ENCODE measurements at regions not wholly inside any gene's neighbourhood (a gene's known extent, or its start where the extent isn't known, plus 50 kb on each side); places are given as distances from the start of the nearest gene placed in this dataset.

GRCh38 chr1:189499736-189500135, 977.9 kb downstream of the BRINP3 start:
- Mint-ChIP-seq H3K4me3 (no peak overlapping the region), H3K36me3 (ENCODE audit: low read depth) (no peaks in the 10 kb centered on the region), H3K9me3 (peaks cover 20% of the 10 kb centered on the region), H3K27me3 (no peaks in the 10 kb centered on the region), H3K27ac (no peak overlapping the region), H3K4me1 (ENCODE audit: low read depth) (no peaks in the 10 kb centered on the region)
- intact Hi-C loops (cut with micrococcal nuclease): no loop called here

GRCh38 chr1:189500778-189501177, 976.9 kb downstream of the BRINP3 start:
- H3K27ac Mint-ChIP-seq: no peak overlapping the region
- no peaks in the 10 kb centered on the region for H3K27me3 Mint-ChIP-seq
- no peaks in the 10 kb centered on the region for H3K36me3 Mint-ChIP-seq (ENCODE audit: low read depth)
- H3K4me3 Mint-ChIP-seq: no peak overlapping the region
- intact Hi-C loops (cut with micrococcal nuclease): no loop called here
- peaks cover 26% of the 10 kb centered on the region for H3K9me3 Mint-ChIP-seq
- no peaks in the 10 kb centered on the region for H3K4me1 Mint-ChIP-seq (ENCODE audit: low read depth)

GRCh38 chr1:189510827-189511226, 966.8 kb downstream of the BRINP3 start:
- H3K4me1 Mint-ChIP-seq (ENCODE audit: low read depth): no peaks in the 10 kb centered on the region
- H3K9me3 Mint-ChIP-seq: peaks cover 39% of the 10 kb centered on the region
- no peak overlapping the region for H3K4me3 Mint-ChIP-seq
- no peaks in the 10 kb centered on the region for H3K27me3 Mint-ChIP-seq
- no peak overlapping the region for H3K27ac Mint-ChIP-seq
- no peaks in the 10 kb centered on the region for H3K36me3 Mint-ChIP-seq (ENCODE audit: low read depth)
- intact Hi-C loops (cut with micrococcal nuclease): no loop called here

- intact Hi-C loops (cut with micrococcal nuclease): no loop called here
- H3K36me3 Mint-ChIP-seq (ENCODE audit: low read depth): no peaks in the 10 kb centered on the region
- no peak overlapping the region for H3K4me3 Mint-ChIP-seq
Measured at GRCh38 chr1:189513091-189513490, 964.6 kb downstream of the BRINP3 start.

GRCh38 chr1:189522441-189522840, 955.2 kb downstream of the BRINP3 start:
- Mint-ChIP-seq H3K27ac (no peak overlapping the region), H3K4me1 (ENCODE audit: low read depth) (no peaks in the 10 kb centered on the region), H3K36me3 (ENCODE audit: low read depth) (no peaks in the 10 kb centered on the region), H3K27me3 (no peaks in the 10 kb centered on the region), H3K4me3 (no peak overlapping the region), H3K9me3 (peaks cover 9% of the 10 kb centered on the region)
- intact Hi-C loops (cut with micrococcal nuclease): no loop called here

More at GRCh38 chr1:189513091-189513490, 964.6 kb downstream of the BRINP3 start:
- Mint-ChIP-seq H3K27ac (no peak overlapping the region), H3K9me3 (peaks cover 39% of the 10 kb centered on the region), H3K4me1 (ENCODE audit: low read depth) (no peaks in the 10 kb centered on the region), H3K27me3 (no peaks in the 10 kb centered on the region)

GRCh38 chr1:189524501-189524900, 953.2 kb downstream of the BRINP3 start:
- Mint-ChIP-seq H3K36me3 (ENCODE audit: low read depth) (no peaks in the 10 kb centered on the region), H3K27me3 (no peaks in the 10 kb centered on the region), H3K9me3 (peaks cover 9% of the 10 kb centered on the region), H3K27ac (no peak overlapping the region), H3K4me1 (ENCODE audit: low read depth) (no peaks in the 10 kb centered on the region), H3K4me3 (no peak overlapping the region)
- intact Hi-C loops (cut with micrococcal nuclease): no loop called here

- Mint-ChIP-seq H3K4me1 (ENCODE audit: low read depth) (no peaks in the 10 kb centered on the region), H3K27ac (no peak overlapping the region), H3K36me3 (ENCODE audit: low read depth) (no peaks in the 10 kb centered on the region), H3K9me3 (peaks cover 9% of the 10 kb centered on the region), H3K4me3 (no peak overlapping the region), H3K27me3 (no peaks in the 10 kb centered on the region)
- intact Hi-C loops (cut with micrococcal nuclease): no loop called here
Measured at GRCh38 chr1:189530162-189530561, 947.5 kb downstream of the BRINP3 start.

- Mint-ChIP-seq H3K4me3 (no peak overlapping the region), H3K27ac (no peak overlapping the region), H3K27me3 (no peaks in the 10 kb centered on the region), H3K4me1 (ENCODE audit: low read depth) (no peaks in the 10 kb centered on the region), H3K36me3 (ENCODE audit: low read depth) (no peaks in the 10 kb centered on the region), H3K9me3 (peaks cover 19% of the 10 kb centered on the region)
- intact Hi-C loops (cut with micrococcal nuclease): no loop called here
Measured at GRCh38 chr1:189538271-189538670, 939.4 kb downstream of the BRINP3 start.

- no peak overlapping the region for H3K27ac Mint-ChIP-seq
- no peaks in the 10 kb centered on the region for H3K4me1 Mint-ChIP-seq (ENCODE audit: low read depth)
- intact Hi-C loops (cut with micrococcal nuclease): no loop called here
- H3K27me3 Mint-ChIP-seq: no peaks in the 10 kb centered on the region
- H3K36me3 Mint-ChIP-seq (ENCODE audit: low read depth): no peaks in the 10 kb centered on the region
- no peaks in the 10 kb centered on the region for H3K9me3 Mint-ChIP-seq
- no peak overlapping the region for H3K4me3 Mint-ChIP-seq
Measured at GRCh38 chr1:189550498-189550897, 927.2 kb downstream of the BRINP3 start.

GRCh38 chr1:189563784-189564183, 913.9 kb downstream of the BRINP3 start:
- intact Hi-C loops (cut with micrococcal nuclease): no loop called here
- Mint-ChIP-seq H3K36me3 (ENCODE audit: low read depth) (no peaks in the 10 kb centered on the region), H3K4me1 (ENCODE audit: low read depth) (no peaks in the 10 kb centered on the region), H3K4me3 (no peak overlapping the region), H3K9me3 (peaks cover 13% of the 10 kb centered on the region), H3K27me3 (no peaks in the 10 kb centered on the region), H3K27ac (no peak overlapping the region)

GRCh38 chr1:189567890-189568289, 909.8 kb downstream of the BRINP3 start:
- intact Hi-C loops (cut with micrococcal nuclease): no loop called here
- Mint-ChIP-seq H3K36me3 (ENCODE audit: low read depth) (no peaks in the 10 kb centered on the region), H3K4me3 (no peak overlapping the region), H3K4me1 (ENCODE audit: low read depth) (no peaks in the 10 kb centered on the region), H3K27ac (no peak overlapping the region), H3K27me3 (no peaks in the 10 kb centered on the region), H3K9me3 (no peaks in the 10 kb centered on the region)

- no peaks in the 10 kb centered on the region for H3K36me3 Mint-ChIP-seq (ENCODE audit: low read depth)
- H3K4me3 Mint-ChIP-seq: no peak overlapping the region
- H3K9me3 Mint-ChIP-seq: peaks cover 18% of the 10 kb centered on the region
- H3K27me3 Mint-ChIP-seq: no peaks in the 10 kb centered on the region
- intact Hi-C loops (cut with micrococcal nuclease): no loop called here
- no peak overlapping the region for H3K27ac Mint-ChIP-seq
- no peaks in the 10 kb centered on the region for H3K4me1 Mint-ChIP-seq (ENCODE audit: low read depth)
Measured at GRCh38 chr1:189596197-189596596, 881.5 kb downstream of the BRINP3 start.

- Mint-ChIP-seq H3K4me1 (ENCODE audit: low read depth) (no peaks in the 10 kb centered on the region), H3K4me3 (no peak overlapping the region), H3K9me3 (peaks cover 18% of the 10 kb centered on the region), H3K36me3 (ENCODE audit: low read depth) (no peaks in the 10 kb centered on the region), H3K27ac (no peak overlapping the region), H3K27me3 (no peaks in the 10 kb centered on the region)
- intact Hi-C loops (cut with micrococcal nuclease): no loop called here
Measured at GRCh38 chr1:189597083-189597482, 880.6 kb downstream of the BRINP3 start.

GRCh38 chr1:189605226-189605625, 872.4 kb downstream of the BRINP3 start:
- Mint-ChIP-seq H3K27me3 (no peaks in the 10 kb centered on the region), H3K9me3 (no peaks in the 10 kb centered on the region), H3K4me1 (ENCODE audit: low read depth) (no peaks in the 10 kb centered on the region), H3K4me3 (no peak overlapping the region), H3K27ac (no peak overlapping the region), H3K36me3 (ENCODE audit: low read depth) (no peaks in the 10 kb centered on the region)
- intact Hi-C loops (cut with micrococcal nuclease): no loop called here

- no peaks in the 10 kb centered on the region for H3K27me3 Mint-ChIP-seq
- intact Hi-C loops (cut with micrococcal nuclease): no loop called here
- no peak overlapping the region for H3K27ac Mint-ChIP-seq
- H3K4me3 Mint-ChIP-seq: no peak overlapping the region
- H3K9me3 Mint-ChIP-seq: no peaks in the 10 kb centered on the region
- H3K4me1 Mint-ChIP-seq (ENCODE audit: low read depth): no peaks in the 10 kb centered on the region
- no peaks in the 10 kb centered on the region for H3K36me3 Mint-ChIP-seq (ENCODE audit: low read depth)
Measured at GRCh38 chr1:189606047-189606446, 871.6 kb downstream of the BRINP3 start.

Measured in dendritic cell treated with granulocyte-macrophage colony-stimulating factor and Interleukin-4, amounts not matched to agents 40 ng/mL and 50 ng/mL, for 4 days (primary cell).